ENCODE measurements at regions not wholly inside any gene's neighbourhood (a gene's known extent, or its start where the extent isn't known, plus 50 kb on each side); places are given as distances from the start of the nearest gene placed in this dataset.

DNA sequence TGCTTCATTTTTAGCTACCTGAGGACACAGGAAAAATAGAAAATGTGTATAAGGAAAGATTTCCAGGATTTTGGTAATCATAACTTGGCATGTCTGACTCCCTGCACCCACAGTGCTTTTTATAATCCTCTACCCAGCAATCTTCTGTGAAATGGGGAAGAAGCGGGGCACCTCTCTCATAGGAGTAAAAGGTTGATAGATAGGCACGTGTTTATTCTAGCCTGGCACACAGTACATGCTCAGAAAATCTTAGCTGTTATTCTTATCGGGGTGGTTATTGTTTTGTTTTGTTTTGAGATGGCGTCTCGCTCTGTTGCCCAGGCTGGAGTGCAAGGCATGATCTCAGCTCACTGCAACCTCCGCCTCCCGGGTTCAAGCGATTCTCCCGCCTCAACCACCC lies 87.7 kb upstream of the SALL4 start:
- Mint-ChIP-seq H3K27me3 (no peaks in the 10 kb centered on the region), H3K27ac (no peak overlapping the region), H3K4me3 (ENCODE audit: low read depth) (no peak overlapping the region), H3K9me3 (ENCODE audit: low read depth) (no peaks in the 10 kb centered on the region), H3K36me3 (ENCODE audit: insufficient read depth) (no peaks in the 10 kb centered on the region), H3K4me1 (ENCODE audit: low read depth) (peaks cover 19% of the 10 kb centered on the region)
- DNase-seq (ENCODE audit: low spot score, unreplicated experiment) = no peak
- TF ChIP-seq, protein P1, sequence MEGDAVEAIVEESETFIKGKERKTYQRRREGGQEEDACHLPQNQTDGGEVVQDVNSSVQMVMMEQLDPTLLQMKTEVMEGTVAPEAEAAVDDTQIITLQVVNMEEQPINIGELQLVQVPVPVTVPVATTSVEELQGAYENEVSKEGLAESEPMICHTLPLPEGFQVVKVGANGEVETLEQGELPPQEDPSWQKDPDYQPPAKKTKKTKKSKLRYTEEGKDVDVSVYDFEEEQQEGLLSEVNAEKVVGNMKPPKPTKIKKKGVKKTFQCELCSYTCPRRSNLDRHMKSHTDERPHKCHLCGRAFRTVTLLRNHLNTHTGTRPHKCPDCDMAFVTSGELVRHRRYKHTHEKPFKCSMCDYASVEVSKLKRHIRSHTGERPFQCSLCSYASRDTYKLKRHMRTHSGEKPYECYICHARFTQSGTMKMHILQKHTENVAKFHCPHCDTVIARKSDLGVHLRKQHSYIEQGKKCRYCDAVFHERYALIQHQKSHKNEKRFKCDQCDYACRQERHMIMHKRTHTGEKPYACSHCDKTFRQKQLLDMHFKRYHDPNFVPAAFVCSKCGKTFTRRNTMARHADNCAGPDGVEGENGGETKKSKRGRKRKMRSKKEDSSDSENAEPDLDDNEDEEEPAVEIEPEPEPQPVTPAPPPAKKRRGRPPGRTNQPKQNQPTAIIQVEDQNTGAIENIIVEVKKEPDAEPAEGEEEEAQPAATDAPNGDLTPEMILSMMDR (IDR thresholded peaks at IDR 0.05; ENCODE audit: unreplicated experiment) = no peak

DNA sequence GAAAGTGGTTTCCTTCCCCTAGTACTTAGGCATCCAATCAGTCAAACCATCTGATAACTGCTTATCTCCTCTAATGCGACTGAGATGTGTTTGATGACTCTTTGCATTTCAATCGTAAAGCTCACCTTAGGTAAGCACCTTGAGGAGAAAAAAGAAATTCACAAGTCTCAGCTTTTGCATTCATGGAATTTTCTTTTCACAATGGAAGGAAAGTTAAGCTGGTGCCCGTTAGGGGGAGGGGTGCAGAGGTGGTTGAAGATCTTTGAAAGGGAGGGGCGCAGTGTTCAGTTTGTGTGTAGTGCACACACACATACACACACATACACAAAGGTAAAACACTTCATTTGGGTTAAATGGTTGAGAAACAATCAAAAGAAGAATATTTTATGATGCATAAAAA lies 87.1 kb upstream of the SALL4 start:
- TF ChIP-seq, protein P1 (IDR thresholded peaks at IDR 0.05; ENCODE audit: unreplicated experiment) = no peak
- DNase-seq (ENCODE audit: low spot score, unreplicated experiment) = no peak
- H3K27me3 Mint-ChIP-seq = no peaks in the 10 kb centered on the region
- no peak overlapping the region for H3K27ac Mint-ChIP-seq
- H3K4me1 Mint-ChIP-seq (ENCODE audit: low read depth) = peaks cover 19% of the 10 kb centered on the region
- no peak overlapping the region for H3K4me3 Mint-ChIP-seq (ENCODE audit: low read depth)
- no peaks in the 10 kb centered on the region for H3K36me3 Mint-ChIP-seq (ENCODE audit: insufficient read depth)
- H3K9me3 Mint-ChIP-seq (ENCODE audit: low read depth) = no peaks in the 10 kb centered on the region

DNA sequence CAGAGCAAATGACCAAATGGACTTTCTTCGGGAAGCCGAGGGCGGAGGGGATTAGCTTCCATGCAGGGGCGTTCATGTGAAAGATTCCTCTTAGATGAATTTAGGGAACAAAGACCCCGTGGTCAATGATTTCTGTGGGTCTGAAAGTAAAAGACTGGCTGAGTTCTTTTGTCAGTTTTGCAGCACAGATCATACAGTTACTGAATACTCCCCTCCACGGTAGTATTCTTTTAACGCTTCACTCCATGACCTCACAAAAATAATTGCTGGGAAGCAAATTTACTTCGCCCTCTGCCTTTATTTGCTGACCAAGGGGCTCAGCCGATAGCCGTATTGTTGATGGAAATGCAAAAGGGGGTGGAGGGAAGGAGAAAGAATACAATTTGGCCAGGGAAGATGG lies 86.0 kb upstream of the SALL4 start:
- no peak for DNase-seq (ENCODE audit: low spot score, unreplicated experiment)
- no peaks in the 10 kb centered on the region for H3K36me3 Mint-ChIP-seq (ENCODE audit: insufficient read depth)
- no peaks in the 10 kb centered on the region for H3K27me3 Mint-ChIP-seq
- TF ChIP-seq, protein P1 (IDR thresholded peaks at IDR 0.05; ENCODE audit: unreplicated experiment) = no peak
- H3K4me3 Mint-ChIP-seq (ENCODE audit: low read depth) = no peak overlapping the region
- H3K4me1 Mint-ChIP-seq (ENCODE audit: low read depth) = peaks cover 14% of the 10 kb centered on the region
- no peaks in the 10 kb centered on the region for H3K9me3 Mint-ChIP-seq (ENCODE audit: low read depth)
- H3K27ac Mint-ChIP-seq = no peak overlapping the region

DNA sequence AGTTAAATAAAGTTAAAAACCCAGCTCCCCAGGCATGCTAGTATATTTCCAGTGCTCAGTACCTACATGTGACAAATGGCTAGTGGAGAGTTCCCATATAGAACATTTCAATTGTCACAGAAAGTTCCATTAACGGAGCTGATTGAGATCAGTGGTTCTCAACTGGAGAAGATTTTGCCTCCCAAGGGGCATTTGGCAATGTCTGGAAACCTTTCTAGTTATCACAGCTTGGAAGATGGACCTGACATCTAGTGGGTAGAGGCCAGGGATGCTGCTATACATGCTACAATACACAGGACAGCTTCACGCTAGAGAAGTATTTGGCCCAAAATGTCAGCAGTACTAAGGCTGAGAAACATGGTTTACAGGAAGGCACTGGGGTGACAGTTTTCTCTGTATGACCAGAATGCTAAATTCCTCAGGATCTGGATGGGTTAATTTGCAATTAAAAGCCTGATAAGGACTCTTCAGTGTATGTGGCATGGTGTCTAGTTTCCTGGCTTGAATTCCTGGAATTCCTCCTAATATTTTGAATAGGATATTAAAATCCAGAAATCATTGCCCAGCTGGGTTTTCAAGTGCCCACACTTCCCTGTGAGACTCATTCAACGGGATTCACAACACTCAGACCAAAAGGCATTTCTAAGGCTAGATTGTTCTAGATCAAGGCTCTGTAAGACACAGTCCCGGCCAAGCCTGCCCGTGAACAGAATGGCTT lies 84.7 kb upstream of the SALL4 start:
- Mint-ChIP-seq H3K4me1 (ENCODE audit: low read depth) (peaks cover 14% of the 10 kb centered on the region), H3K27ac (no peak overlapping the region), H3K27me3 (no peaks in the 10 kb centered on the region), H3K9me3 (ENCODE audit: low read depth) (no peaks in the 10 kb centered on the region), H3K4me3 (ENCODE audit: low read depth) (no peak overlapping the region), H3K36me3 (ENCODE audit: insufficient read depth) (no peaks in the 10 kb centered on the region)
- TF ChIP-seq, protein P1 (IDR thresholded peaks at IDR 0.05; ENCODE audit: unreplicated experiment) = no peak
- no peak for DNase-seq (ENCODE audit: low spot score, unreplicated experiment)

DNA sequence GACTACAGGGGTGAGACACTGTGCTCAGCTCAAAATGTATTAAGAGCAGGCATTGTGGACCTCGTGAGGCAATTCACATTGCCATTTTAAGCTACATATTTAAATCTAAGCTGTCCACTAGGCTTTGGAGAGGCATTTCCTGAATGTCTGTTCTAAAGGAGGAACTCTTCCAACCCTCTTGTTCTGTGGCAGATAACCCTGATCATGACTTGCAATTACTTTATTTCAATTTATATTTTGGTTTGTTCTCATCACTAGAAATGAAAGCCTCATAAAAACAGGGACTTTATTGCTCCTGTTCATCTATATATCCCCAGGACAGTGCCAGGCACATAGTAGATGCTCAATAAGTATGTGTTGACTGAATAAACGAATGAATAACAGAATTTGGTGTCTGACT lies 84.0 kb upstream of the SALL4 start:
- H3K27me3 Mint-ChIP-seq = no peaks in the 10 kb centered on the region
- no peak overlapping the region for H3K4me3 Mint-ChIP-seq (ENCODE audit: low read depth)
- TF ChIP-seq, protein P1 (IDR thresholded peaks at IDR 0.05; ENCODE audit: unreplicated experiment) = no peak
- H3K27ac Mint-ChIP-seq = no peak overlapping the region
- DNase-seq (ENCODE audit: low spot score, unreplicated experiment) = no peak
- no peaks in the 10 kb centered on the region for H3K9me3 Mint-ChIP-seq (ENCODE audit: low read depth)
- H3K36me3 Mint-ChIP-seq (ENCODE audit: insufficient read depth) = no peaks in the 10 kb centered on the region
- peaks cover 14% of the 10 kb centered on the region for H3K4me1 Mint-ChIP-seq (ENCODE audit: low read depth)
